HEK293 (cell line): ENCODE measurements at regions not wholly inside any gene's neighbourhood (a gene's known extent, or its start where the extent isn't known, plus 50 kb on each side); places are given as distances from the start of the nearest gene placed in this dataset.
"Not testable (repeated sequence)": the region's sequence is repeated elsewhere in the genome, so short reads cannot be mapped to it uniquely, and the experiment has no call there.

Experiments used
- CTCF ChIA-PET: fragments of 350-600 bp; formaldehyde crosslinking; extraction: SDS; loops from one replicate; lab custom pipeline; 2021; ENCODE audit warnings: antibody characterized with exemption; lab: Yijun Ruan, JAX
- POLR2A ChIA-PET: fragments of 300-600 bp; formaldehyde crosslinking; extraction: SDS; loops from one replicate; lab custom pipeline; 2020; ENCODE audit warnings: antibody characterized with exemption, inconsistent platforms; lab: Yijun Ruan, JAX
- H3K27ac ChIP-seq: fragments of 200-500 bp; sonication (Bioruptor generic); 2 replicates; pipeline ENCODE4 v1.5.1; 2014; ENCODE audit warnings: low read depth, low read length, control low read depth, inconsistent platforms; ENCODE audit errors: extremely low read depth
- H3K36me3 ChIP-seq, 2 experiments: fragments of 200-500 bp in 1 of 2; sonication (Bioruptor generic) in 1 of 2; 1 replicate in 1 of 2; 2 replicates in 1 of 2; pipeline ENCODE4 v1.5.1; 2014 to 2017; ENCODE audit warnings: inconsistent platforms in 2 of 2, low read length in 2 of 2; ENCODE audit not compliant: control insufficient read depth in 2 of 2, insufficient read depth in 1 of 2
- H3K4me1 ChIP-seq: fragments of 200-500 bp; sonication (Bioruptor generic); 2 replicates; pipeline ENCODE4 v1.5.1; 2014; ENCODE audit warnings: mild to moderate bottlenecking, low read length, inconsistent platforms; ENCODE audit not compliant: control insufficient read depth, insufficient read depth
- H3K4me3 ChIP-seq: 2 replicates; pipeline ENCODE4 v1.5.1; 2011; ENCODE audit warnings: low read depth, mild to moderate bottlenecking, control low read depth, low read length, moderate library complexity
- H3K9me3 ChIP-seq: fragments of 200-500 bp; sonication (Bioruptor generic); 2 replicates; pipeline ENCODE4 v1.5.1; 2014; ENCODE audit warnings: low read depth, low read length, inconsistent platforms; ENCODE audit not compliant: control insufficient read depth, insufficient read depth
- BCL11A ChIP-seq: fragments of 450-650 bp; formaldehyde crosslinking; IDR thresholded peaks from 2 replicates; pipeline ENCODE4 v1.5.1; 2016; ENCODE audit warnings: low read depth, missing biosample characterization, missing genetic modification characterization
- GLIS2 ChIP-seq: fragments of 450-650 bp; formaldehyde crosslinking; IDR thresholded peaks from 2 replicates; pipeline ENCODE4 v1.5.1; 2016; ENCODE audit warnings: missing biosample characterization, missing genetic modification characterization
- KLF8 ChIP-seq: fragments of 450-650 bp; formaldehyde crosslinking; IDR thresholded peaks from 2 replicates; pipeline ENCODE4 v1.5.1; 2016; ENCODE audit warnings: missing biosample characterization, missing genetic modification characterization
- OVOL3 ChIP-seq: fragments of 450-650 bp; formaldehyde crosslinking; IDR thresholded peaks from 2 replicates; pipeline ENCODE4 v1.5.1; 2016; ENCODE audit warnings: missing biosample characterization, missing genetic modification characterization
- SETDB1 ChIP-seq: IDR thresholded peaks from one replicate; pipeline ENCODE4 v1.6.1; 2017; ENCODE audit warnings: mild to moderate bottlenecking, low read length, moderate library complexity, mixed read lengths; ENCODE audit not compliant: insufficient read length
- TRIM28 ChIP-seq: IDR thresholded peaks from 2 replicates; pipeline ENCODE4 v1.6.1; 2011; ENCODE audit warnings: low read length, control low read depth, borderline replicate concordance
- ZFP3 ChIP-seq: fragments of 450-650 bp; formaldehyde crosslinking; IDR thresholded peaks from 2 replicates; pipeline ENCODE4 v1.5.1; 2016; ENCODE audit warnings: low read depth, missing biosample characterization, missing genetic modification characterization
- ZNF239 ChIP-seq: fragments of 450-650 bp; formaldehyde crosslinking; IDR thresholded peaks from 2 replicates; pipeline ENCODE4 v1.5.1; 2016; ENCODE audit warnings: missing biosample characterization, missing genetic modification characterization
- ZNF549 ChIP-seq: fragments of 450-650 bp; IDR thresholded peaks from 2 replicates; pipeline ENCODE4 v1.5.1; 2018; ENCODE audit warnings: missing biosample characterization, missing genetic modification characterization, mild to moderate bottlenecking, inconsistent platforms, moderate library complexity
- ZNF660 ChIP-seq: fragments of 450-650 bp; IDR thresholded peaks from 2 replicates; pipeline ENCODE4 v1.5.1; 2018; ENCODE audit warnings: missing biosample characterization, mild to moderate bottlenecking, missing genetic modification characterization
- ZNF768 ChIP-seq: fragments of 450-650 bp; formaldehyde crosslinking; IDR thresholded peaks from 2 replicates; pipeline ENCODE4 v1.5.1; 2018; ENCODE audit warnings: missing biosample characterization, mild to moderate bottlenecking, missing genetic modification characterization
- TF ChIP-seq, protein P1 (sequence below): fragments of 450-650 bp; formaldehyde crosslinking; IDR thresholded peaks from 2 replicates; pipeline ENCODE4 v1.5.1; 2016; ENCODE audit warnings: missing biosample characterization, missing genetic modification characterization
- TF ChIP-seq, protein P2 (sequence below): fragments of 450-650 bp; formaldehyde crosslinking; IDR thresholded peaks from 2 replicates; pipeline ENCODE4 v1.5.1; 2016; ENCODE audit warnings: missing biosample characterization, missing genetic modification characterization
- TF ChIP-seq, protein P3 (sequence below): fragments of 450-650 bp; formaldehyde crosslinking; IDR thresholded peaks from 2 replicates; pipeline ENCODE4 v1.5.1; 2017; ENCODE audit warnings: missing biosample characterization, missing genetic modification characterization
- TF ChIP-seq, protein P4 (sequence below): fragments of 450-650 bp; formaldehyde crosslinking; IDR thresholded peaks from 2 replicates; pipeline ENCODE4 v1.5.1; 2017; ENCODE audit warnings: missing biosample characterization, missing genetic modification characterization

DNA sequence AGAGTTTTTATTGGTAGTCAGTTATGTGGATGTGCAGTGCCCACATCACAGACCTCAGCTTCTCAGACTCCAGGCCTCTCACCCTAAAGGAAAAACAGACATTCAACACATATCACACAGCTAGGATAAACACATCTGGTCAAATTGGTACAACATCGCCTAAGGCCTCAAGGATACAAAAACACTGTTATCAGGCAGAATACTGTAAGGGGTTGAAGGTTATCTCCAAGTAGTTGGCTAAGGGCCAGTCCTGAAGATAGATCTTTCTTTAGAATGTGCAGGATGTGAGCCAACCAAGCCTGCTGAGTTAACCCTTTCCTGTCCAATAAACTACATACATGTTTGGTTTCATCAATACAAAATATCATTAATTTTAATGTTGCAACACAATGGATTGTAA lies 308.4 kb upstream of the GJE1 start:
- TF ChIP-seq, protein P1, sequence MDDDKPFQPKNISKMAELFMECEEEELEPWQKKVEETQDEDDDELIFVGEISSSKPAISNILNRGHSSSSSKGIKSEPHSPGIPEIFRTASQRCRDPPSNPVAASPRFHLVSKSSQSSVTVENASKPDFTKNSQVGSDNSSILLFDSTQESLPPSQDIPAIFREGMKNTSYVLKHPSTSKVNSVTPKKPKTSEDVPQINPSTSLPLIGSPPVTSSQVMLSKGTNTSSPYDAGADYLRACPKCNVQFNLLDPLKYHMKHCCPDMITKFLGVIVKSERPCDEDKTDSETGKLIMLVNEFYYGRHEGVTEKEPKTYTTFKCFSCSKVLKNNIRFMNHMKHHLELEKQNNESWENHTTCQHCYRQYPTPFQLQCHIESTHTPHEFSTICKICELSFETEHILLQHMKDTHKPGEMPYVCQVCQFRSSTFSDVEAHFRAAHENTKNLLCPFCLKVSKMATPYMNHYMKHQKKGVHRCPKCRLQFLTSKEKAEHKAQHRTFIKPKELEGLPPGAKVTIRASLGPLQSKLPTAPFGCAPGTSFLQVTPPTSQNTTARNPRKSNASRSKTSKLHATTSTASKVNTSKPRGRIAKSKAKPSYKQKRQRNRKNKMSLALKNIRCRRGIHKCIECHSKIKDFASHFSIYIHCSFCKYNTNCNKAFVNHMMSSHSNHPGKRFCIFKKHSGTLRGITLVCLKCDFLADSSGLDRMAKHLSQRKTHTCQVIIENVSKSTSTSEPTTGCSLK (tag by site-specific recombination): no peak
- TF ChIP-seq SETDB1 (peak; percentile 40), TRIM28 (peak; percentile 94), OVOL3 (no peak), ZNF549 (tag by site-specific recombination) (no peak), GLIS2 (no peak), ZNF660 (tag by site-specific recombination) (no peak), ZNF239 (tag by site-specific recombination) (no peak), ZFP3 (tag by site-specific recombination) (no peak)
- TF ChIP-seq, protein P2, sequence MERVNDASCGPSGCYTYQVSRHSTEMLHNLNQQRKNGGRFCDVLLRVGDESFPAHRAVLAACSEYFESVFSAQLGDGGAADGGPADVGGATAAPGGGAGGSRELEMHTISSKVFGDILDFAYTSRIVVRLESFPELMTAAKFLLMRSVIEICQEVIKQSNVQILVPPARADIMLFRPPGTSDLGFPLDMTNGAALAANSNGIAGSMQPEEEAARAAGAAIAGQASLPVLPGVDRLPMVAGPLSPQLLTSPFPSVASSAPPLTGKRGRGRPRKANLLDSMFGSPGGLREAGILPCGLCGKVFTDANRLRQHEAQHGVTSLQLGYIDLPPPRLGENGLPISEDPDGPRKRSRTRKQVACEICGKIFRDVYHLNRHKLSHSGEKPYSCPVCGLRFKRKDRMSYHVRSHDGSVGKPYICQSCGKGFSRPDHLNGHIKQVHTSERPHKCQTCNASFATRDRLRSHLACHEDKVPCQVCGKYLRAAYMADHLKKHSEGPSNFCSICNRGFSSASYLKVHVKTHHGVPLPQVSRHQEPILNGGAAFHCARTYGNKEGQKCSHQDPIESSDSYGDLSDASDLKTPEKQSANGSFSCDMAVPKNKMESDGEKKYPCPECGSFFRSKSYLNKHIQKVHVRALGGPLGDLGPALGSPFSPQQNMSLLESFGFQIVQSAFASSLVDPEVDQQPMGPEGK (tag by site-specific recombination): no peak
- TF ChIP-seq, all 188 proteins: peak for 2
- POLR2A ChIA-PET: no interaction called here
- CTCF ChIA-PET: interaction anchor here (0.9 kb wide), 1 partner anchor 14 kb away, joined by 3 read pairs; no protein-coding TSS in a partner anchor

DNA sequence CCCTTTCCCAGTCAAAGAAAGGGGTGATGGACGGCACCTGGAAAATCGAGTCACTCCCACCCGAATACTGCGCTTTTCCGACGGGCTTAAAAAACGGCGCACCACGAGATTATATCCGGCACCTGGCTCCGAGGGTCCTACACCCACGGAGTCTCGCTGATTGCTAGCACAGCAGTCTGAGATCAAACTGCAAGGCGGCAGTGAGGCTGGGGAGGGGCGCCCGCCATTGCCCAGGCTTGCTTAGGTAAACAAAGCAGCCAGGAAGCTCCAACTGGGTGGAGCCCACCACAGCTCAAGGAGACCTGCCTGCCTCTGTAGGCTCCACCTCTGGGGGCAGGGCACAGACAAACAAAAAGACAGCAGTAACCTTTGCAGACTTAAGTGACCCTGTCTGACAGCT lies 317.7 kb upstream of the GJE1 start:
- CTCF ChIA-PET, H3K9me3 ChIP-seq, H3K4me1 ChIP-seq, H3K4me3 ChIP-seq, POLR2A ChIA-PET, H3K36me3 ChIP-seq, H3K27ac ChIP-seq: not testable (repeated sequence)

More for the DNA sequence above, 308.4 kb upstream of the GJE1 start:
- H3K4me3 ChIP-seq: no peak overlapping the region
- no peaks in the 10 kb centered on the region for H3K36me3 ChIP-seq
- H3K9me3 ChIP-seq: no peaks in the 10 kb centered on the region
- no peak overlapping the region for H3K27ac ChIP-seq
- no peaks in the 10 kb centered on the region for H3K4me1 ChIP-seq

DNA sequence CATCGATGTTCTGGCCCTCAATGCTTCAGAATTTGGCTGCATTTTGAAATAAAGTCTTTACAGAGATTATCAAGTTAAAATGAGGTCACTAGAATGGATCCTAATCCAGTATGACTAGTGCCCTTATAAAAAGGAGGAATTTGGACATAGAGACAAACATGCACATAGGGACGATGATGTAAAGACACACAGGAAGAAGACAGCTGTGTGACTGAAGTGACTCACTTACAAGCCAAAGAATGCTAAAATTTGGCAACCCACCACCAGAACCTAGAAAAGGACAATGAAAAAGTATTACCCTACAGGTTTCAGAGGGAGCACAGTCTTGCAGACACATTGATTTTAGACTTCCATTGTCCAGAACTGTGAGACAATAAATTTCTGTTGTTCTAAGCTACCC lies 322.8 kb upstream of the GJE1 start:
- ChIA-PET POLR2A (no interaction called here), CTCF (interaction anchor here (0.7 kb wide), 1 partner anchor 1649 kb away, joined by 3 read pairs; no protein-coding TSS in a partner anchor)
- no peaks in the 10 kb centered on the region for H3K4me1 ChIP-seq
- H3K27ac ChIP-seq: no peak overlapping the region
- H3K36me3 ChIP-seq: no peaks in the 10 kb centered on the region
- no peak overlapping the region for H3K4me3 ChIP-seq
- TF ChIP-seq, protein P3, sequence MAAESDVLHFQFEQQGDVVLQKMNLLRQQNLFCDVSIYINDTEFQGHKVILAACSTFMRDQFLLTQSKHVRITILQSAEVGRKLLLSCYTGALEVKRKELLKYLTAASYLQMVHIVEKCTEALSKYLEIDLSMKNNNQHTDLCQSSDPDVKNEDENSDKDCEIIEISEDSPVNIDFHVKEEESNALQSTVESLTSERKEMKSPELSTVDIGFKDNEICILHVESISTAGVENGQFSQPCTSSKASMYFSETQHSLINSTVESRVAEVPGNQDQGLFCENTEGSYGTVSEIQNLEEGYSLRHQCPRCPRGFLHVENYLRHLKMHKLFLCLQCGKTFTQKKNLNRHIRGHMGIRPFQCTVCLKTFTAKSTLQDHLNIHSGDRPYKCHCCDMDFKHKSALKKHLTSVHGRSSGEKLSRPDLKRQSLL (tag by site-specific recombination): no peak
- no peak for TF ChIP-seq ZNF768 (tag by site-specific recombination)
- TF ChIP-seq KLF8 (tag by site-specific recombination): no peak
- no peak for TF ChIP-seq BCL11A (tag by site-specific recombination)
- TF ChIP-seq, protein P4, sequence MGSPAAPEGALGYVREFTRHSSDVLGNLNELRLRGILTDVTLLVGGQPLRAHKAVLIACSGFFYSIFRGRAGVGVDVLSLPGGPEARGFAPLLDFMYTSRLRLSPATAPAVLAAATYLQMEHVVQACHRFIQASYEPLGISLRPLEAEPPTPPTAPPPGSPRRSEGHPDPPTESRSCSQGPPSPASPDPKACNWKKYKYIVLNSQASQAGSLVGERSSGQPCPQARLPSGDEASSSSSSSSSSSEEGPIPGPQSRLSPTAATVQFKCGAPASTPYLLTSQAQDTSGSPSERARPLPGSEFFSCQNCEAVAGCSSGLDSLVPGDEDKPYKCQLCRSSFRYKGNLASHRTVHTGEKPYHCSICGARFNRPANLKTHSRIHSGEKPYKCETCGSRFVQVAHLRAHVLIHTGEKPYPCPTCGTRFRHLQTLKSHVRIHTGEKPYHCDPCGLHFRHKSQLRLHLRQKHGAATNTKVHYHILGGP: no peak
- H3K9me3 ChIP-seq: no peaks in the 10 kb centered on the region
